Caco-2 (cell line): ENCODE measurements at regions not wholly inside any gene's neighbourhood (a gene's known extent, or its start where the extent isn't known, plus 50 kb on each side); places are given as distances from the start of the nearest gene placed in this dataset.

Experiments used
- BruUV-seq: library from RNA; stranded (reverse); fragments of 400-500 nt; replicated peaks from 2 replicates; lab custom pipeline; 2021; lab: Mats Ljungman, UMichigan
- CTCF ChIA-PET: fragments of 300-600 bp; sonication (Branson Sonifier 250); formaldehyde crosslinking; loops from one replicate; lab custom pipeline; 2022; ENCODE audit warnings: antibody characterized with exemption; lab: Charles Lee
- POLR2A ChIA-PET: fragments of 300-600 bp; sonication (Branson Sonifier 250); formaldehyde crosslinking; loops from one replicate; lab custom pipeline; 2022; ENCODE audit warnings: antibody characterized with exemption; lab: Charles Lee
- DNase-seq, 2 experiments: peaks; one replicate each; pipeline versions ENCODE4 v3.0.0 to v3.0.0-alpha.2; 2020 to 2022
- H3K27me3 ChIP-seq: replicated peaks from 2 replicates; pipeline ENCODE4 v1.6.0; 2011; ENCODE audit warnings: low read length; ENCODE audit not compliant: control insufficient read depth, insufficient read depth
- H3K36me3 ChIP-seq: 2 replicates; pipeline ENCODE4 v1.5.1; 2011; ENCODE audit warnings: low read length; ENCODE audit not compliant: control insufficient read depth, insufficient read depth
- H3K4me1 ChIP-seq: fragments of 250-450 bp; sonication (Bioruptor Pico); 2 replicates; pipeline ENCODE4 v1.5.1; 2020; ENCODE audit warnings: mild to moderate bottlenecking
- H3K4me3 ChIP-seq: 2 replicates; pipeline ENCODE4 v1.5.1; 2011; ENCODE audit warnings: low read depth, mild to moderate bottlenecking, control low read depth, low read length
- H3K9me3 ChIP-seq: fragments of 250-450 bp; sonication (Bioruptor Pico); 2 replicates; pipeline ENCODE4 v1.5.1; 2020; ENCODE audit warnings: mild to moderate bottlenecking, moderate library complexity
- H3K27ac Mint-ChIP-seq: one replicate; pipeline ENCODE4 v1.8.0; 2022; ENCODE audit warnings: mixed read lengths; ENCODE audit not compliant: unreplicated experiment
- H3K27me3 Mint-ChIP-seq: one replicate; pipeline ENCODE4 v1.8.0; 2022; ENCODE audit warnings: mixed read lengths; ENCODE audit not compliant: insufficient read depth, unreplicated experiment
- H3K36me3 Mint-ChIP-seq: one replicate; pipeline ENCODE4 v1.8.0; 2022; ENCODE audit warnings: mild to moderate bottlenecking, mixed read lengths; ENCODE audit not compliant: insufficient read depth, unreplicated experiment
- H3K4me1 Mint-ChIP-seq: one replicate; pipeline ENCODE4 v1.8.0; 2022; ENCODE audit warnings: low read depth, mixed read lengths; ENCODE audit not compliant: unreplicated experiment
- H3K4me3 Mint-ChIP-seq: one replicate; pipeline ENCODE4 v1.8.0; 2022; ENCODE audit warnings: mild to moderate bottlenecking, moderate library complexity, mixed read lengths; ENCODE audit not compliant: unreplicated experiment
- H3K9me3 Mint-ChIP-seq: one replicate; pipeline ENCODE4 v1.8.0; 2022; ENCODE audit warnings: mixed read lengths; ENCODE audit not compliant: unreplicated experiment
- CTCF ChIP-seq, 2 experiments: fragments of 200-600 bp in 1 of 2; IDR thresholded peaks; 1 replicate in 1 of 2; 2 replicates in 1 of 2; pipeline versions ENCODE4 v1.5.1 to v1.8.0; 2011 to 2022; ENCODE audit warnings: antibody characterized with exemption in 1 of 2, control low read depth in 1 of 2, inconsistent platforms in 1 of 2, low read depth in 1 of 2, low read length in 1 of 2, mild to moderate bottlenecking in 1 of 2, moderate library complexity in 1 of 2; ENCODE audit not compliant: insufficient read depth in 1 of 2, severe bottlenecking in 1 of 2, unreplicated experiment in 1 of 2
- intact Hi-C: fragments of 100-400 bp; cut with micrococcal nuclease; formaldehyde crosslinking; loops from one replicate; pipeline ENCODE4 v1.10.0; 2022; ENCODE audit not compliant: unreplicated experiment

DNA sequence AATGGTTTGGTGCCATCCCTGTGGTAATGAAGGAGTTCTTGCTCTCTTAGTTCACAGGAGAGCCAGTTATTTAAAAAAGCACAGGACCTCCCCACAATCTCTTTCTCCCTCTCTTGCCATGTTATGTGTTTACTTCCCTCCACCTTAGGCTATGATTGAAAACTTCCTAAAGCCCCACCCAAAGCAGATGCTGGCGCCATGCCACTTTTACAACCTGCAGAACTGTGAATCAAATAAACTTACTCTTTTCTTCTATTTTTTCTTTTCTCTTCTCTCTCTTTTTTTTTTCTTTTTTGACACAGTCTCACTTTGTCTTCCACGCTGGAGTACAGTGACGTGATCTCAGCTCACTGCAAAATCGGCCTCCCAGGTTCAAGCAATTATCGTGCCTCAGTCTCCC lies 508.4 kb upstream of the EPHA7 start:
- H3K36me3 ChIP-seq, result no peaks in the 10 kb centered on the region
- CTCF ChIA-PET, result no interaction called here
- no peaks in the 10 kb centered on the region for H3K27me3 ChIP-seq
- intact Hi-C loops, result no loop called here
- no peaks in the 10 kb centered on the region for H3K4me1 ChIP-seq
- Mint-ChIP-seq H3K9me3 (no peaks in the 10 kb centered on the region), H3K27me3 (no peaks in the 10 kb centered on the region), H3K4me1 (no peaks in the 10 kb centered on the region), H3K4me3 (no peak overlapping the region), H3K27ac (no peak overlapping the region), H3K36me3 (no peaks in the 10 kb centered on the region)
- no TSS peak for BruUV-seq
- H3K9me3 ChIP-seq, result no peaks in the 10 kb centered on the region
- no peak for TF ChIP-seq CTCF (IDR thresholded peaks at IDR 0.05; ENCODE audit: insufficient read depth in 1 of 2, low read depth in 1 of 2, low read length in 1 of 2, severe bottlenecking in 1 of 2, unreplicated experiment in 1 of 2)
- POLR2A ChIA-PET, result no interaction called here
- no peak overlapping the region for H3K4me3 ChIP-seq
- no peak for DNase-seq

DNA sequence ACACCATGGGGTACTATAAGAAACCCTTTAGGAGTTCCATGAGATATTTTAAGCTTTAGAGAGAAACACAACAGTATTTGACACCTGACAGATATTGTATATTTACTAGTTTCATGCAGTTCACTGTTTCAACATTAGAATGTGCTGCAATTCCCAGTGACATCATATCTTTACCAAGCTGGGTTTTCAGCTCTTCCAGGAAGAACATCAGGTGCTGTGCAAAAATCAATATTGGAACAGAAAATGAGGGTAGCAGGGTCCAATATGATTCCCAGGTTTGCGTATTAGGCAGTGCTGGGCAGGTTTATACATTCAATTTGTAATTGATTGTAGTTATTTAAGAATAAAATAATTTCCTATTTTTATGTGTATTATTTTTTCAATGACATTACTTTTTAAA lies 500.0 kb upstream of the EPHA7 start:
- CTCF ChIA-PET, result no interaction called here
- H3K4me1 Mint-ChIP-seq, result no peaks in the 10 kb centered on the region
- intact Hi-C loops, result no loop called here

GRCh38 chr6:93918258-93918657 lies 498.9 kb upstream of the EPHA7 start:
- Mint-ChIP-seq H3K27ac (no peak overlapping the region), H3K36me3 (no peaks in the 10 kb centered on the region), H3K4me1 (no peaks in the 10 kb centered on the region), H3K4me3 (no peak overlapping the region), H3K27me3 (no peaks in the 10 kb centered on the region), H3K9me3 (no peaks in the 10 kb centered on the region)
- no peaks in the 10 kb centered on the region for H3K4me1 ChIP-seq
- BruUV-seq, result no TSS peak
- H3K4me3 ChIP-seq, result no peak overlapping the region
- no peaks in the 10 kb centered on the region for H3K36me3 ChIP-seq
- H3K27me3 ChIP-seq, result no peaks in the 10 kb centered on the region
- no peaks in the 10 kb centered on the region for H3K9me3 ChIP-seq
- intact Hi-C loops, result no loop called here
- ChIA-PET POLR2A (no interaction called here), CTCF (no interaction called here)
- no peak for TF ChIP-seq CTCF (IDR thresholded peaks at IDR 0.05; ENCODE audit: insufficient read depth in 1 of 2, low read depth in 1 of 2, low read length in 1 of 2, severe bottlenecking in 1 of 2, unreplicated experiment in 1 of 2)
- no peak for DNase-seq

More for the DNA sequence above, 500.0 kb upstream of the EPHA7 start:
- Histone ChIP-seq H3K4me1 (no peaks in the 10 kb centered on the region), H3K27me3 (no peaks in the 10 kb centered on the region), H3K36me3 (no peaks in the 10 kb centered on the region), H3K4me3 (no peak overlapping the region), H3K9me3 (no peaks in the 10 kb centered on the region)
- Mint-ChIP-seq H3K27me3 (no peaks in the 10 kb centered on the region), H3K36me3 (no peaks in the 10 kb centered on the region), H3K9me3 (no peaks in the 10 kb centered on the region), H3K27ac (no peak overlapping the region), H3K4me3 (no peak overlapping the region)
- POLR2A ChIA-PET, result no interaction called here
- no peak for TF ChIP-seq CTCF (IDR thresholded peaks at IDR 0.05; ENCODE audit: insufficient read depth in 1 of 2, low read depth in 1 of 2, low read length in 1 of 2, severe bottlenecking in 1 of 2, unreplicated experiment in 1 of 2)
- no TSS peak for BruUV-seq
- no peak for DNase-seq
